PFSK-1 (cell line): ENCODE measurements at regions not wholly inside any gene's neighbourhood (a gene's known extent, or its start where the extent isn't known, plus 50 kb on each side); places are given as distances from the start of the nearest gene placed in this dataset.

Experiments used
- FOXP2 ChIP-seq: optimal IDR thresholded peaks from 2 replicates; pipeline ENCODE3; 2011; ENCODE audit warnings: borderline replicate concordance, control low read depth, inconsistent platforms; ENCODE audit not compliant: insufficient read depth; ENCODE audit errors: extremely low read length, extremely low read depth
- POLR2AphosphoS5 ChIP-seq: IDR thresholded peaks from 2 replicates; pipeline ENCODE4 v1.6.1; 2012; ENCODE audit warnings: low read depth, mild to moderate bottlenecking, control low read depth, low read length, moderate library complexity
- SIN3A ChIP-seq: IDR thresholded peaks from 2 replicates; pipeline ENCODE4 v1.6.1; 2012; ENCODE audit warnings: mild to moderate bottlenecking, low read length, moderate library complexity, borderline replicate concordance; ENCODE audit not compliant: insufficient read depth
- TAF1 ChIP-seq: IDR thresholded peaks from 2 replicates; pipeline ENCODE4 v1.6.1; 2012; ENCODE audit warnings: low read length, control low read depth, borderline replicate concordance; ENCODE audit not compliant: insufficient read depth
- TF ChIP-seq, protein P1 (sequence below), 2 experiments: IDR thresholded peaks; 2 replicates each; pipeline versions ENCODE4 v1.6.1 to v1.8.0; 2011 to 2012; ENCODE audit warnings: low read depth in 2 of 2, low read length in 2 of 2, control low read depth in 1 of 2, inconsistent platforms in 1 of 2, mild to moderate bottlenecking in 1 of 2, moderate library complexity in 1 of 2; ENCODE audit not compliant: insufficient read depth in 1 of 2

DNA sequence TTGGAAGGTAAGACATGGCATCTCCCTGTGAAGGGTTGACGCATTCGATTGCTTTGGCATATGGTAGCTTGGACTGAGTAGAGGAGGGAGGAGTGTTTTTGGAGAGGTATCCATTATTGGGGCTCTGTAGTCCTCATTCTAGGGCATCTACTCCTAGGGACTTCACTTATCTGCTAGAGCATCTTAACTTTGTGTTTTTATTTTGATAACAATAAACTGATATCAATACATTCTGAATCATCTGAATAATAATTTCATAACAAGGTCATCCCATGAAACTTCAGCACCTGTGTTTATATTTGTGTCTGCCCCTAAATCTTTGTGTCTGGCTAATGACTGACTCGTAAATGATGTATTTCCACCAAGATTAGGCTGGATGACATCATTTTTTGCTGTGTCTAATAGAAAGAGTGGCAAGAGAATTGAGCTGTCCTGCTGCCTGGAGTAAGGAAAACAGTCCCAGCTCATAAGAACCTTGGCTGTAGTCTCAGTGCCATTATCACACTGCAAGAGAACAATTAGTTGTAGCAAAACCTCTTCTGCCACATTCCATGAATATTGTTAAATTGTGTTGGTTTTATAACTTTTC, 288.5 kb downstream of the PRL start:
- TF ChIP-seq TAF1 (no peak), POLR2AphosphoS5 (no peak), SIN3A (no peak), FOXP2 (no peak)
- TF ChIP-seq, protein P1, sequence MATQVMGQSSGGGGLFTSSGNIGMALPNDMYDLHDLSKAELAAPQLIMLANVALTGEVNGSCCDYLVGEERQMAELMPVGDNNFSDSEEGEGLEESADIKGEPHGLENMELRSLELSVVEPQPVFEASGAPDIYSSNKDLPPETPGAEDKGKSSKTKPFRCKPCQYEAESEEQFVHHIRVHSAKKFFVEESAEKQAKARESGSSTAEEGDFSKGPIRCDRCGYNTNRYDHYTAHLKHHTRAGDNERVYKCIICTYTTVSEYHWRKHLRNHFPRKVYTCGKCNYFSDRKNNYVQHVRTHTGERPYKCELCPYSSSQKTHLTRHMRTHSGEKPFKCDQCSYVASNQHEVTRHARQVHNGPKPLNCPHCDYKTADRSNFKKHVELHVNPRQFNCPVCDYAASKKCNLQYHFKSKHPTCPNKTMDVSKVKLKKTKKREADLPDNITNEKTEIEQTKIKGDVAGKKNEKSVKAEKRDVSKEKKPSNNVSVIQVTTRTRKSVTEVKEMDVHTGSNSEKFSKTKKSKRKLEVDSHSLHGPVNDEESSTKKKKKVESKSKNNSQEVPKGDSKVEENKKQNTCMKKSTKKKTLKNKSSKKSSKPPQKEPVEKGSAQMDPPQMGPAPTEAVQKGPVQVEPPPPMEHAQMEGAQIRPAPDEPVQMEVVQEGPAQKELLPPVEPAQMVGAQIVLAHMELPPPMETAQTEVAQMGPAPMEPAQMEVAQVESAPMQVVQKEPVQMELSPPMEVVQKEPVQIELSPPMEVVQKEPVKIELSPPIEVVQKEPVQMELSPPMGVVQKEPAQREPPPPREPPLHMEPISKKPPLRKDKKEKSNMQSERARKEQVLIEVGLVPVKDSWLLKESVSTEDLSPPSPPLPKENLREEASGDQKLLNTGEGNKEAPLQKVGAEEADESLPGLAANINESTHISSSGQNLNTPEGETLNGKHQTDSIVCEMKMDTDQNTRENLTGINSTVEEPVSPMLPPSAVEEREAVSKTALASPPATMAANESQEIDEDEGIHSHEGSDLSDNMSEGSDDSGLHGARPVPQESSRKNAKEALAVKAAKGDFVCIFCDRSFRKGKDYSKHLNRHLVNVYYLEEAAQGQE (IDR thresholded peaks at IDR 0.05; ENCODE audit: insufficient read depth in 1 of 2, low read depth in 2 of 2, low read length in 2 of 2): no peak

DNA sequence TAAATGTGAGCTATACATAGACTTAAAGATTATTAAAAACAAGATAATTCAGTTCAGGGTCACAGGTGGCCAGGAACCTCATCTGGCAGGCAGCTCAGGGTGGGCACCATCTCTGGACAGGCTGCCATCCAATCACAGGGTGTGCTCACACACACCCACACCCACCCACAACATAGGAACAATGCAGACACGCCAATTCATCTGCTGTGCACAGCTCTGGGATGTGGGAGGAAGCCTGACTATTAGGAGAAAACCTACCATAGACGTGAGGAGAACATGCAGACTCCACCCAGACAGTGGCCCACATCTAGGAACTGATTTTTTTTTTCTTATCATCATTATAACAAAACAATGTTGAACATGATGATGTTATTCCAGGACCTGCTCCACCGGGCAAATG, 286.7 kb downstream of the PRL start:
- TF ChIP-seq POLR2AphosphoS5 (no peak), SIN3A (no peak), FOXP2 (no peak), TAF1 (no peak)
- TF ChIP-seq, protein P1 (IDR thresholded peaks at IDR 0.05; ENCODE audit: insufficient read depth in 1 of 2, low read depth in 2 of 2, low read length in 2 of 2): no peak

DNA sequence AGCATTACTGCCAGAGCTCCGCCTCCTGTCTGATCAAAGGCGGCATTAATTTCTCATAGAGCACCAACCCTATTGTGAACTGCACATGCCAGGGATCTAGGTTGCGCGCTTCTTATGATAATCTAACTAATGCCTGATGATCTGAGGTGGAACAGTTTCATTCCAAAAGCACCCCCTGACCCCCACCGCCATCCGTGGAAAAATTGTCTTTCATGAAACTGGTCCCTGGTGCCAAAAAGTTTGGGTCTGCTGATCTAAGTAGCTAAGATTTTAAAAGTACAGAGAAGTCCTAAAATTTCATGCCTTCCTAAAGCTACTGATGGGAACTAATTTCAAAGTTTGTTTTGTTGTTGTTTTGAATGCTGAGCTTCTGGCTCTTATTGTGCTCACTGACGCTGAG, 281.6 kb downstream of the PRL start:
- TF ChIP-seq SIN3A (no peak), POLR2AphosphoS5 (no peak), FOXP2 (no peak), TAF1 (no peak)
- TF ChIP-seq, protein P1 (IDR thresholded peaks at IDR 0.05; ENCODE audit: insufficient read depth in 1 of 2, low read depth in 2 of 2, low read length in 2 of 2): no peak

DNA sequence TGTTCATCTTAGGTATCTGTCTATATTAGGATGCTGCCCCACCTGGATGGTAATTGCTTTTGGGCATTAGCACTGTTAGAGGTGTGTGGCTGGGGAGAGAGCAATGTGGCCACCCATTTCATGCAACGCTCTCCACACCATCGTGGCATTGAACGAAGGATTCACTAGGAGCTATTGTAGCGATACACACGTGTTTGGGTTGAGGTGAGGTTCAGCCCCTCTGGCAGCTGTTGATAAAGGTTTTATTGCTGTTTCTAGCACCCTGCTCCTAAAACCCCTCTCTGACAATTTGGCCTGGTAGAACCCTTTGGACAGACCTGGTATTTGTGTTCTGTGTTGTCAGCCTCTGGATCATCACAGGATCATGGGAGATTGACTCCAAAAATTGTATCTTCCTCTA, 280.9 kb downstream of the PRL start:
- no peak for TF ChIP-seq TAF1

DNA sequence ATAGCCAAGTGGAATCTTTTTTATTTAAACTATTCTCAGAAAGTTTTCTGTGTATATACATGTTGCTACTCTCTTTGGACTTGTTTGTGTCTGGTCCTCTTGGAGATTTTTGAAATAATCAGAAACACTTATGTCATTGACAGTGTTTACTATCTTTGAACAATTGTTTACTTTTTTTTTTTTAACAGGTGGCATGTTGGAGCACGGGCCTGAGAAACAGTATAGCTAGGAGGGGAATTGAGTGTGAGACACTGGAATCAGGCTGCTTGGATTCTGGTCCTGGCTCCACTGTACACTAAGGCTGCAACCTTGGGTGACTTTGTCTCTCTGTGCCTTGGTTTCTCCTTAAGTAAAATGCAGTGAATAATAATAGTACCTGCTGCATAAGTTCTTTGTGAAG, 279.6 kb downstream of the PRL start:
- no peak for TF ChIP-seq SIN3A
- TF ChIP-seq FOXP2: no peak
- TF ChIP-seq POLR2AphosphoS5: no peak
- TF ChIP-seq, protein P1 (IDR thresholded peaks at IDR 0.05; ENCODE audit: insufficient read depth in 1 of 2, low read depth in 2 of 2, low read length in 2 of 2): no peak
- TF ChIP-seq TAF1: no peak
